ENCODE measurements at regions not wholly inside any gene's neighbourhood (a gene's known extent, or its start where the extent isn't known, plus 50 kb on each side); places are given as distances from the start of the nearest gene placed in this dataset.

- TF ChIP-seq POLR2A (IDR thresholded peaks at IDR 0.05): no peak
- TF ChIP-seq EP300 (IDR thresholded peaks at IDR 0.05): no peak
- no peak for TF ChIP-seq CTCF (IDR thresholded peaks at IDR 0.05)
- no peak for TF ChIP-seq POLR2AphosphoS5 (IDR thresholded peaks at IDR 0.05)
- H3K9me3 ChIP-seq: no peaks in the 10 kb centered on the region
- H3K36me3 ChIP-seq: no peaks in the 10 kb centered on the region
- no peak for DNase-seq (ENCODE audit: low spot score in 2 of 2)
- H3K4me3 ChIP-seq: no peak overlapping the region
- no peaks in the 10 kb centered on the region for H3K4me1 ChIP-seq
- no peaks in the 10 kb centered on the region for H3K27me3 ChIP-seq
- no peak overlapping the region for H3K27ac ChIP-seq
- 29% methylated on average over 3 of the region's 3 CpGs for WGBS
These were observed 1518.0 kb downstream of the NCAM2 start for GRCh38 chr21:22516230-22516629.

DNA sequence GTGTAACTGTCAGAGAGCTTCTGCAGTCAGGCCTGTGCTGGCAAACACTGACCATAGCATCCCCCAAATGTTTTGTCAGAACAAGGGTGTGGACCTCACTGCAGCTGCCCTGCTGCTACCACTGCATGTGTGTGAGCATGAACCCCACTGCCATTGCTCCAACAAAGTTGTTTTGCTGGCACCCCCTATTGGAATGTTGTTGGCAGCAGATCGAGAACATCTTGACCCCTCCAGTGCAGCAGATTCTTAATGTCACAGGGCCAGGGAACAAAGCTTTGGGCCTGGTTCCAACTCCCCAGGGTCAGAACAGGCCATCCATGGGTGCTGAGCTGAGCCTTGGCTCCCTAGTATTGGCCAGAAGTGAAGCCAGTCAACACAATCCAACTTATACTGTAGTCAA lies 1537.4 kb downstream of the NCAM2 start:
- TF ChIP-seq POLR2A (IDR thresholded peaks at IDR 0.05) (no peak), CTCF (IDR thresholded peaks at IDR 0.05) (no peak), EP300 (IDR thresholded peaks at IDR 0.05) (no peak), POLR2AphosphoS5 (IDR thresholded peaks at IDR 0.05) (no peak)
- Histone ChIP-seq H3K27me3 (no peaks in the 10 kb centered on the region), H3K4me3 (no peak overlapping the region), H3K36me3 (no peaks in the 10 kb centered on the region), H3K27ac (no peak overlapping the region), H3K4me1 (no peaks in the 10 kb centered on the region), H3K9me3 (peaks cover 12% of the 10 kb centered on the region)
- WGBS: no CpG with 5 or more reads among the region's 1 CpG
- DNase-seq (ENCODE audit: low spot score in 2 of 2): no peak

DNA sequence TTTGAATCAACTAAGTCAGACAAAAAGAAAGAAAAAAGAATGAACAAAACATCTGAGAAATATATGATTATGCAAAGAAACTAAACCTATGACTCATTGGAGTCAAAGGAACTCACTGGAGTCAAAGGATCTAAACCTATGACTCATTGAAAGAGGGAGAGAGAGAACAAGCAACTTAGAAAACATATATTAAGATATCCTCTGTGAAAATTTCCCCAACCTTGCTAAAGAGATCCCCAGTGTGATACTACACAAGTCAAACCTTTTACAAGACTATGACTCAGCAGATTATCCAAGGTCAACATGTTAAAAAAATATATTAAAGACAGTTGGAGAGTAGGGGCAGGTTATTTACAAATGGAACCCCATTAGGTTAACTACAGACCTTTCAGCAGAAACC lies 1538.3 kb downstream of the NCAM2 start:
- no peak overlapping the region for H3K4me3 ChIP-seq
- no peaks in the 10 kb centered on the region for H3K36me3 ChIP-seq
- no peaks in the 10 kb centered on the region for H3K4me1 ChIP-seq
- H3K9me3 ChIP-seq: peaks cover 12% of the 10 kb centered on the region
- no peak for DNase-seq (ENCODE audit: low spot score in 2 of 2)
- H3K27me3 ChIP-seq: no peaks in the 10 kb centered on the region
- TF ChIP-seq POLR2AphosphoS5 (IDR thresholded peaks at IDR 0.05): no peak
- TF ChIP-seq EP300 (IDR thresholded peaks at IDR 0.05): no peak
- no peak for TF ChIP-seq POLR2A (IDR thresholded peaks at IDR 0.05)
- TF ChIP-seq CTCF (IDR thresholded peaks at IDR 0.05): no peak
- H3K27ac ChIP-seq: no peak overlapping the region

GRCh38 chr21:22544747-22545146 lies 1546.5 kb downstream of the NCAM2 start:
- H3K36me3 ChIP-seq: no peaks in the 10 kb centered on the region
- 67% methylated on average over 2 of the region's 2 CpGs for WGBS
- DNase-seq (ENCODE audit: low spot score in 2 of 2): no peak
- no peaks in the 10 kb centered on the region for H3K27me3 ChIP-seq
- H3K4me1 ChIP-seq: no peaks in the 10 kb centered on the region
- H3K27ac ChIP-seq: no peak overlapping the region
- no peak overlapping the region for H3K4me3 ChIP-seq
- TF ChIP-seq CTCF (IDR thresholded peaks at IDR 0.05) (no peak), POLR2A (IDR thresholded peaks at IDR 0.05) (no peak), POLR2AphosphoS5 (IDR thresholded peaks at IDR 0.05) (no peak), EP300 (IDR thresholded peaks at IDR 0.05) (no peak)
- H3K9me3 ChIP-seq: peaks cover 12% of the 10 kb centered on the region

DNA sequence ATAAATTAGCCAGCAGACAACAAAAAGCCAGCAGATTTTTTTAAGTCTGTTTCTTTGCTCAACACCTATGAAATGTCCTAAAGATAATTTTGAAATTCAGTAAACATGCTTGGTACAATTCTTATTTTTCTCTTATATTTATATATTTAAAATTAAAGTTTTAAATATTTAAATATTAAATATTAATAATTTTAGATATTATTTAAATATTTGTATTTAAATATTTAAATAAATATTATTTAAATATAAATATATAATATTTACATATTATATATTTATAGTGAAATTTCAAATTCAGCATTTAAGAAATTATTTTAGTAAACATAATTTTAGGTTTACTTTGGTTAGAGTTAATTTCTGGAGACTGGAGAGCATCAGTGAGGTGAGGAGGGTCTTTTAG lies 1554.2 kb downstream of the NCAM2 start:
- Histone ChIP-seq H3K27ac (no peak overlapping the region), H3K4me3 (no peak overlapping the region), H3K4me1 (no peaks in the 10 kb centered on the region), H3K9me3 (no peaks in the 10 kb centered on the region), H3K36me3 (no peaks in the 10 kb centered on the region), H3K27me3 (no peaks in the 10 kb centered on the region)
- DNase-seq (ENCODE audit: low spot score in 2 of 2): no peak
- TF ChIP-seq CTCF (IDR thresholded peaks at IDR 0.05) (no peak), EP300 (IDR thresholded peaks at IDR 0.05) (no peak), POLR2A (IDR thresholded peaks at IDR 0.05) (no peak), POLR2AphosphoS5 (IDR thresholded peaks at IDR 0.05) (no peak)

Data from suprapubic skin (tissue), 4 donors.